Activated CD8-positive, alpha-beta T cell treated with anti-CD3 and anti-CD28 coated beads, Interleukin-2, amount 10 ng/mL, durations not matched to agents 7 days and 5 days (primary cell): ENCODE measurements at regions not wholly inside any gene's neighbourhood (a gene's known extent, or its start where the extent isn't known, plus 50 kb on each side); places are given as distances from the start of the nearest gene placed in this dataset.

Source experiments
- ATAC-seq: fragments of 150-1000 bp; cut with Tn5 transposase; one replicate; pipeline ENCODE4 v1.10.0; 2021; ENCODE audit warnings: moderate library complexity
- CTCF ChIA-PET: fragments of 350-600 bp; sonication (Branson Sonifier 250); formaldehyde crosslinking; loops from one replicate; lab custom pipeline; 2021; ENCODE audit warnings: antibody characterized with exemption; lab: Charles Lee
- POLR2A ChIA-PET: fragments of 350-600 bp; sonication (Branson Sonifier 250); formaldehyde crosslinking; loops from one replicate; lab custom pipeline; 2021; ENCODE audit warnings: antibody characterized with exemption; lab: Charles Lee
- DNase-seq: peaks from one replicate; pipeline ENCODE4 v3.0.0-alpha.2; 2020
- H3K27ac Mint-ChIP-seq: one replicate; pipeline ENCODE4 v1.8.0; 2021; ENCODE audit warnings: mild to moderate bottlenecking, mixed read lengths
- H3K27me3 Mint-ChIP-seq: one replicate; pipeline ENCODE4 v1.8.0; 2021; ENCODE audit warnings: low read depth, mixed read lengths
- H3K36me3 Mint-ChIP-seq: one replicate; pipeline ENCODE4 v1.8.0; 2021; ENCODE audit warnings: low read depth, mixed read lengths
- H3K4me1 Mint-ChIP-seq: one replicate; pipeline ENCODE4 v1.8.0; 2021; ENCODE audit warnings: low read depth, mixed read lengths
- H3K4me3 Mint-ChIP-seq: one replicate; pipeline ENCODE4 v1.8.0; 2021; ENCODE audit warnings: mild to moderate bottlenecking, mixed read lengths
- H3K9me3 Mint-ChIP-seq: one replicate; pipeline ENCODE4 v1.8.0; 2022; ENCODE audit warnings: mixed read lengths; ENCODE audit not compliant: insufficient read depth

DNA sequence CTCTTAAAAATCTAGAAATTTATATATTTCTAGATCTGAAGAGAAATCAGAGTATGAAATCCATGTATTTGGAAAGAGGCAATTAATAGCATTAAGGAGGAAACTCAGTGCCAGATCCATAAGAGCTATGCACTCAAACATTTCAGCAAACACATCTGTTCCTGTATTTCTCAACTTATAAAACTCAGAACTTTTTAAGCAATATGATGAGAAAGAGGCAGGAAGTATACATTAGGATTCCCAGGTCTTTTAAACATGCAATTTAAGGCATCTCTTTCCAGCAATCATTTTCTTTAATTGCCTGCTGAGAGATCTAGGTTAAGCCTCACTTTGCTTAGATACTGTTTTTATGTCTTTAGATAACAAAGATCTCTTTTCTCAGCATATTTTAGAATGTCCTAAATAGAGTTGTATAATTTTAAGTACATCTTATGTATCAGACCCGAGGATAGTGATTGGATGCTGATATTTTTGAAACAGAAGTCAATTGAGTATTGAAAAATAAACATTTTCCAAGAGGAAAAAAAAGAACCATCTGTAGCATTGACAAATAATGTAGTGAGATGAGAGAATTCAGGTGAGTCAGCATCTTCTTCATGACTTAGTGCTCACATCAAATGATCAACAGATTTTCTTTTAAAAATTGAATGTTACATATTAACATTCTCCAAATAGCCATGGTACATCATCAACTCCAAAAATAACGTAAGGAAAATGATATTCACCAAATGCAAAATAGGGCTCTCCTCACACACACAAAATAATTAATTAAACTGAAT is 461.4 kb upstream of the NOX3 start:
- Mint-ChIP-seq H3K27me3 (no peaks in the 10 kb centered on the region), H3K27ac (no peak overlapping the region), H3K9me3 (no peaks in the 10 kb centered on the region), H3K36me3 (no peaks in the 10 kb centered on the region), H3K4me1 (no peaks in the 10 kb centered on the region), H3K4me3 (no peak overlapping the region)
- ChIA-PET POLR2A (no interaction called here), CTCF (no interaction called here)
- ATAC-seq = no peak
- DNase-seq = no peak

DNA sequence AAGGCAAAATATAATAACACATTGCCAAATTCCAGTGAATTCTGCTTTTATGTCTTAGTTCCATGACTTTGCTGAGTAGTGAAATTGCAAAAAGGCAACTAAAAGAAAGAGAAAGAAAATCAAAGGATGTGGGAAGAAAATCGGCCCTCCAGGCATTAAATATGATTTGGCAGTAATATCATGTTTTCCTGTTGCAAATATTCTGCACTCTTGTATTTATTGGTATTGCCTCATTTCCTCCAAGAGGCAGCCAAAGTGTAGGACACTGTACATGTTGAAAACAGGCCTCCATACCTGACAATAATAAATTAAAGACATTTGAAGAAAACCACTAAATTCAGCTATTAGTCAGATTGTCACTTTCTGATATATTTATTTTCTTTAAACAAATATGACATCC is 460.0 kb upstream of the NOX3 start:
- Mint-ChIP-seq H3K4me3 (no peak overlapping the region), H3K27ac (no peak overlapping the region), H3K9me3 (peaks cover 3% of the 10 kb centered on the region), H3K27me3 (no peaks in the 10 kb centered on the region), H3K36me3 (no peaks in the 10 kb centered on the region), H3K4me1 (no peaks in the 10 kb centered on the region)
- no peak for ATAC-seq
- POLR2A ChIA-PET = no interaction called here
- DNase-seq = no peak
- CTCF ChIA-PET = no interaction called here

DNA sequence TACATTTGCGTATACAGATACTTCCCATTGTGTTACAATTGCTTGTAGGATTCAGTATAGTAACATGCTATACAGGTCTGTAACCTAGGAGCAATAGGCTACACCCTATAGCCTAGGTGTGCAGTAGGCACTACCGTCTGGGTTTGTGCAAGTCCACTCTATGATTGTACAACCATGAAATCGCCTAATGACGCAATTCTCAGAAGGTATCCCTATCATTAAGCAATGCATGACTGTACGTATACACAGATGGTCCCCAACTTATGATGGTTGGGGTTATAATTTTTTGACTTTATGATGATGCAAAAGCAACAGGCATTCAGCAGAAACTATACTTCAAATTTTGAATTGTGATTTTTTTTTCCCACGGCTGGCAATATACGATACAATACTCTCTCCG is 458.2 kb upstream of the NOX3 start:
- Mint-ChIP-seq H3K36me3 (no peaks in the 10 kb centered on the region), H3K27ac (no peak overlapping the region), H3K4me1 (no peaks in the 10 kb centered on the region), H3K4me3 (no peak overlapping the region), H3K27me3 (no peaks in the 10 kb centered on the region), H3K9me3 (peaks cover 3% of the 10 kb centered on the region)
- ATAC-seq (no peak), DNase-seq (no peak)
- CTCF ChIA-PET = no interaction called here
- POLR2A ChIA-PET = no interaction called here

DNA sequence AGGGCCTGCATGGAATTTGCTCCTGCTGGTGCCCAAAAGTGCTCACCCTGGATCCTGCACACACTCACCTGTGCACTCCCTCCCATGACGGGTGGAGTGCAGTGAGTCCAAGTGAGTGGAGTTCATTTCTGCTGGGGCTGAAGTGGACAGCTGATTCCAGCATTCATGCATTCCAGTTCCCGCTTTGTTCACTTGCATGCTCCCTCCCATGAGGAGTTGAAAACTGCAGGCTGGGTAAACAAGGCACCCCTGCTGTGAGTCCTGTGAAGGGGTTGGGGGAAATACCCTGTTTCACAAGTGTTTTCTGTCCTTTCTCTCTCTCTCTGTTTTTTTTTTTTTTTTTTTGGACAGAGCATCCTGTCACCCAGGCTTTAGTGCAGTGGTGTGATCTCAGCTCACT is 454.1 kb upstream of the NOX3 start:
- ATAC-seq (no peak), DNase-seq (no peak)
- CTCF ChIA-PET = no interaction called here
- POLR2A ChIA-PET = no interaction called here
- no peak overlapping the region for H3K27ac Mint-ChIP-seq
- no peaks in the 10 kb centered on the region for H3K36me3 Mint-ChIP-seq
- no peaks in the 10 kb centered on the region for H3K4me1 Mint-ChIP-seq
- H3K4me3 Mint-ChIP-seq = no peak overlapping the region
- H3K27me3 Mint-ChIP-seq = no peaks in the 10 kb centered on the region
- peaks cover 3% of the 10 kb centered on the region for H3K9me3 Mint-ChIP-seq

DNA sequence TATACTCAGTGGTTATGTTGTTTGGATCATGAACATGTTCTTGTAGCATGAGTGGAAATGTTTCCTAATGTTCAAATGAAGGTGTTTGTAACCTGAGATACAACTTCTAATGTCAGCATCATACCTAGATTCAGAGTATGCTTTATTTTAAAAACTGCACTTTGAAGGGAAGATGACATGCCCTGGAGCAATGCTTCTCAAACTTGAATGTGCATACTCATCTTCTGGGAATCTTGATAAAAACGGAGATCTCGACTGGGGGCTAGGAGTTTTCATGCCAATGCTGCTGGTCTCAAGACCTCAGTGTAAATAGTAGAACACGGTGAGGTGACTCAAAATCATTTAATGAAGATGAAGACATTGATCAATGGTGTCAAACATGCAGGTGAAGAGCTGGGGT is 440.0 kb upstream of the NOX3 start:
- ATAC-seq = no peak
- Mint-ChIP-seq H3K36me3 (no peaks in the 10 kb centered on the region), H3K9me3 (peaks cover 4% of the 10 kb centered on the region), H3K4me1 (no peaks in the 10 kb centered on the region), H3K4me3 (no peak overlapping the region), H3K27ac (no peak overlapping the region), H3K27me3 (no peaks in the 10 kb centered on the region)
- DNase-seq = no peak
- CTCF ChIA-PET = interaction anchor here (0.6 kb wide), 1 partner anchor 1452 kb away, joined by 3 read pairs; no protein-coding TSS in a partner anchor
- POLR2A ChIA-PET = no interaction called here

DNA sequence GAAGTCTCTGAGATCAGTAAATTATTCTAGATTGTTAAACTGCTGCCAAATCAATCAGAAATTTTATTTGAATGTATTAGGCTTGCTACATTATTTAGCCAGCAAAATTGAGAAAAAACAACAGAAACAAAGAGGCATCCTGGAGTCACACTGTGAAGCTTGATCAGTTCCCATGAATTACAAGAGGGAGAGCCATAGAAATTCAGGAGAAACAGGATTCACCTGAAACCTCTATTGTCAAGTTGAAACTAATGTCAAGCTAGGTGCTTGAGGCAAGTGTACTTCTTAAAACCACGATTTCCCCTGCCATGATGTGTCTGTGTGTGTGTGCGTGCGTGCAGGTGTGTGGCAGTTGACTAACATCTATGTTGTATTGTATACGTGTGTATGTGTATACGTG is 439.1 kb upstream of the NOX3 start:
- Mint-ChIP-seq H3K27ac (no peak overlapping the region), H3K9me3 (peaks cover 4% of the 10 kb centered on the region), H3K36me3 (no peaks in the 10 kb centered on the region), H3K27me3 (no peaks in the 10 kb centered on the region), H3K4me3 (no peak overlapping the region), H3K4me1 (no peaks in the 10 kb centered on the region)
- ATAC-seq (no peak), DNase-seq (no peak)
- ChIA-PET CTCF (interaction anchor here (0.6 kb wide), 1 partner anchor 1451 kb away, joined by 3 read pairs; no protein-coding TSS in a partner anchor), POLR2A (no interaction called here)

DNA sequence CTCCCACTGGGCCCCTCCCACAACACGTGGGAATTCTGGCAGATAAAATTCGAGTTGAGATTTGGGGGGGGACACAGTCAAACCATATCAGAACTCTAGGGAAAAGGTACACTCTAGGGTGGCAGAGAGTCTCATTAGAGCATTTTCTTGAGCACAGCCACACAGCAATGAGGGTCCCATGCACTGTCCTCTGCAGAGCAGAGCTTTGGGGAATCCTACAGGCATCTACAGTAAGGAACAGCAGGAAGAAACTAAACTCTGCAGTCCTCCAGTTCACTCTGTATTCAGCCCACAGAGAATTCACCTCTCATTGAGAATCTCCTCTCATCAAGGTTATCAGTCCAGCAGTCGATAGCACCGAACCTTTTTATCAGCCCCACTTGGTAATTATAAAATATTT is 438.6 kb upstream of the NOX3 start:
- ChIA-PET CTCF (no interaction called here), POLR2A (no interaction called here)
- Mint-ChIP-seq H3K9me3 (peaks cover 4% of the 10 kb centered on the region), H3K4me3 (no peak overlapping the region), H3K36me3 (no peaks in the 10 kb centered on the region), H3K4me1 (no peaks in the 10 kb centered on the region), H3K27ac (no peak overlapping the region), H3K27me3 (no peaks in the 10 kb centered on the region)
- DNase-seq = no peak
- no peak for ATAC-seq

DNA sequence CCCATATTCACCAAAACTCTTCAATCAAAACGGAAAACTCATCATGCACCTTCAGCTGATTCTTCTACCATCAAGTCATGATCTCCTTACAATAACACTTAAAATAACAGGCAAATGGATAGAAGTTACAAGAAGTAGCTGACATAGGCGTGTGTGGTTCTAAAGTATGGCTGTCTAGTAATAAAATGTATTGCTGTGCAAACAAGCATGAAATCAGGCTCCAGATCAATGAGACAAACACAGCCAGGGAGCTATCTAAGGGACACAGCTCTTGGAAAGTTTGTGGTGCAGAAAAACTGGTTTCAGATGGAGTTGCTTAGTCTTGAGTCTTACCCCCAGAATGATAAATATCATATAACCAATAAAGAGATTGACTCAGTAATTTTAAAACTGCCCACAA is 434.8 kb upstream of the NOX3 start:
- H3K27me3 Mint-ChIP-seq = no peaks in the 10 kb centered on the region
- no peak overlapping the region for H3K4me3 Mint-ChIP-seq
- peaks cover 4% of the 10 kb centered on the region for H3K9me3 Mint-ChIP-seq
- ATAC-seq (no peak), DNase-seq (no peak)
- H3K4me1 Mint-ChIP-seq = no peaks in the 10 kb centered on the region
- H3K36me3 Mint-ChIP-seq = no peaks in the 10 kb centered on the region
- ChIA-PET CTCF (interaction anchor here (1.6 kb wide), 1 partner anchor 11 kb away, joined by 3 read pairs; no protein-coding TSS in a partner anchor), POLR2A (no interaction called here)
- H3K27ac Mint-ChIP-seq = no peak overlapping the region

DNA sequence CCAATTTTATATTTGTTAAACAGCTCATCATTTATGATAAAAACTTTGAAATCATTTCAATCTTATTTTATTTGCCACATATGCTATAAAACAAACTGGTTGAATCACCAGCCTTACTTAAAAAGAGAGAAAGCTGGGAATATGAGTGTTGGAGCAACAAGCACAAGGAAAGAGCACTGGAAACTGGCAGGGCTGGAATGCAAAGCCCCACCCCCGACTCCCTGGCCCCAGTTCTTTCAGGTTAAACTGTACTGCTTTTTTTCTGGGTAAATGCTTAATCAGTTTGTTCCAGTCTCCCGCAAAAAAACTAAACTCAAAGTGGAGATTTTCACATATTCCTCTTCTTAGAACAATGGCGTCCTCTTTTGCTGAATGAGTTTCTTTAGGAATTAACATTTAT is 433.8 kb upstream of the NOX3 start:
- POLR2A ChIA-PET = no interaction called here
- no peaks in the 10 kb centered on the region for H3K36me3 Mint-ChIP-seq
- H3K9me3 Mint-ChIP-seq = peaks cover under 1% of the 10 kb centered on the region
- H3K27me3 Mint-ChIP-seq = no peaks in the 10 kb centered on the region
- ATAC-seq = no peak
- no peak overlapping the region for H3K27ac Mint-ChIP-seq
- no peaks in the 10 kb centered on the region for H3K4me1 Mint-ChIP-seq
- no peak for DNase-seq
- H3K4me3 Mint-ChIP-seq = no peak overlapping the region
- CTCF ChIA-PET = no interaction called here

DNA sequence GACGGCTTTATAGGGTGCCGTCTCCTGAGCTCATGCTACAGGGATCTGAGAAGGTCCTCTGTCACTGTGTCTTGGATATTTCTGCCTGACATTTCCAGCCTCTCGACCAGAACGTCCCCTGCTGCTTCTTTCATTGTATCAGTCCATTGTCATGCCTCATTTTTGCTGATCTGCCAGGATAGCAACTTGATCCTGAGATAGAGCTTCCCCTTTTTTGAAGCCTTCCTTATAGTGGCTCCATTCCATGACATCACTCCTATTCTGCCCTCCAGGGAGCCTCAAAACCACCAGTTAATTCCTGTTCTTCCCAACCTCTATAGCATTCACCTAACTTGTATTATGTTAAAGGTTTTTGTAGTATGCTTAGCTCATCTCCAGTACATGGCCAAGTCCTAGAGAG is 431.8 kb upstream of the NOX3 start:
- no peaks in the 10 kb centered on the region for H3K36me3 Mint-ChIP-seq
- no peak for ATAC-seq
- H3K27me3 Mint-ChIP-seq = no peaks in the 10 kb centered on the region
- POLR2A ChIA-PET = no interaction called here
- no peak overlapping the region for H3K27ac Mint-ChIP-seq
- no peaks in the 10 kb centered on the region for H3K9me3 Mint-ChIP-seq
- H3K4me1 Mint-ChIP-seq = peaks cover 8% of the 10 kb centered on the region
- no peak overlapping the region for H3K4me3 Mint-ChIP-seq
- CTCF ChIA-PET = no interaction called here
- no peak for DNase-seq

DNA sequence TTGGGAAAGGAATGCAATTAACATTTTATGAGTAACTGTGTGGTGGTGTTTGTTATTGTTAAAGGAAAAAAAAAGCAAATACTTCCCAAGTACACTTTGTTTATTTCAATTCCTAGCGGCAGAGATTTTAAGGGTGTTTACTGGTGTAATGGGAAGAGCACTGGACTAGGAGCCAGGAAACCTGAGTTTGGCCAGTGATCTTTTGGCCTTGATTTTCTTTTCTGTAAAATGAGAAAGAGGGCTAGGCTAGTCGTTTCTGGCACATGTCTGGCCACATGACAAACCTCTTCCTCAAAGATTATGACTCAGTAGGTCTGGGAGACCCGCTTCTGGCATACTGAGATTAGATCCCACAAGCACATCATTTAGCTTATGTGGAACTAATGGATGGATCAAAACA is 428.1 kb upstream of the NOX3 start:
- DNase-seq (no peak), ATAC-seq (no peak)
- Mint-ChIP-seq H3K4me3 (no peak overlapping the region), H3K4me1 (peaks cover 16% of the 10 kb centered on the region), H3K9me3 (no peaks in the 10 kb centered on the region), H3K27ac (no peak overlapping the region), H3K27me3 (no peaks in the 10 kb centered on the region), H3K36me3 (no peaks in the 10 kb centered on the region)
- ChIA-PET POLR2A (no interaction called here), CTCF (no interaction called here)

DNA sequence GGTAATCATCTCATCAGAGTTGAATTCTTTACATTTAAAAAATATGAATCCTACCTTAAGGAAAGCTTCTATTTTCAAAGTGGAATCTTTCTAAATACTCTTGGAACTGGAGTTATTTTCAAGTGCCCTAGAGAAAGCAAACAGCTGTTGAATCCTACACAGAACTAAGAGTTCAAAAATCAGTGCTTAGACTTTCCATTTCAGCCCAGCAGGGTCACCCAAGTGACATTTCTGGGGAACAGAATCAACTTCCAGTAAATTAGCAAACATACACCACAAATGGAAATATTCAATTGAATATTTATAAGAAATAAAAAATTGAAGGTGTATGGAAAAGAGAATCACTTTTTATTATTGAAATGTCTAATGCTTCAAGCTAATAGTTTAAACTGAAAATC is 427.7 kb upstream of the NOX3 start:
- POLR2A ChIA-PET = no interaction called here
- Mint-ChIP-seq H3K4me1 (peaks cover 16% of the 10 kb centered on the region), H3K36me3 (no peaks in the 10 kb centered on the region)

More for the DNA sequence above, 427.7 kb upstream of the NOX3 start:
- no peak overlapping the region for H3K4me3 Mint-ChIP-seq
- no peaks in the 10 kb centered on the region for H3K27me3 Mint-ChIP-seq
- ATAC-seq (no peak), DNase-seq (no peak)
- no peak overlapping the region for H3K27ac Mint-ChIP-seq
- H3K9me3 Mint-ChIP-seq = no peaks in the 10 kb centered on the region
- CTCF ChIA-PET = no interaction called here
